ENCODE measurements at regions not wholly inside any gene's neighbourhood (a gene's known extent, or its start where the extent isn't known, plus 50 kb on each side); places are given as distances from the start of the nearest gene placed in this dataset.
"Not testable (repeated sequence)": the region's sequence is repeated elsewhere in the genome, so short reads cannot be mapped to it uniquely, and the experiment has no call there.

- FAIRE-seq (no peak), DNase-seq (ENCODE audit: low spot score in 2 of 2) (no peak)
Observed at GRCh38 chr12:29023436-29024076, 125.5 kb upstream of the FAR2 start.

GRCh38 chr12:29024117-29024516 lies 125.0 kb upstream of the FAR2 start:
- DNase-seq (ENCODE audit: low spot score in 2 of 2) (no peak), FAIRE-seq (no peak)

- DNase-seq (ENCODE audit: low spot score in 2 of 2), result no peak
- FAIRE-seq, result no peak
Observed at GRCh38 chr12:29025937-29026336, 123.1 kb upstream of the FAR2 start.

- no peak for FAIRE-seq
Observed at GRCh38 chr12:29026419-29026818, 122.7 kb upstream of the FAR2 start.

GRCh38 chr12:29029484-29029883 lies 119.6 kb upstream of the FAR2 start:
- FAIRE-seq; DNase-seq (ENCODE audit: low spot score in 2 of 2): not testable (repeated sequence)

More at GRCh38 chr12:29026419-29026818, 122.7 kb upstream of the FAR2 start:
- no peak for DNase-seq (ENCODE audit: low spot score in 2 of 2)

GRCh38 chr12:29030006-29030405 lies 119.1 kb upstream of the FAR2 start:
- DNase-seq (ENCODE audit: low spot score in 2 of 2) (no peak), FAIRE-seq (no peak)

GRCh38 chr12:29032446-29032845 lies 116.6 kb upstream of the FAR2 start:
- no peak for DNase-seq (ENCODE audit: low spot score in 2 of 2)
- FAIRE-seq, result no peak

- DNase-seq (ENCODE audit: low spot score in 2 of 2) (no peak), FAIRE-seq (no peak)
Observed at GRCh38 chr12:29033519-29033918, 115.6 kb upstream of the FAR2 start.

- DNase-seq (ENCODE audit: low spot score in 2 of 2) (no peak), FAIRE-seq (no peak)
Observed at GRCh38 chr12:29035112-29035511, 114.0 kb upstream of the FAR2 start.

- DNase-seq (ENCODE audit: low spot score in 2 of 2) (no peak), FAIRE-seq (no peak)
Observed at GRCh38 chr12:29039013-29039412, 110.1 kb upstream of the FAR2 start.

- DNase-seq (ENCODE audit: low spot score in 2 of 2), result no peak
- FAIRE-seq, result no peak
Observed at GRCh38 chr12:29041621-29042020, 107.5 kb upstream of the FAR2 start.

- no peak for DNase-seq (ENCODE audit: low spot score in 2 of 2)
- FAIRE-seq, result no peak
Observed at GRCh38 chr12:29043069-29043468, 106.0 kb upstream of the FAR2 start.

GRCh38 chr12:29044799-29045198 lies 104.3 kb upstream of the FAR2 start:
- DNase-seq (ENCODE audit: low spot score in 2 of 2), result no peak
- FAIRE-seq, result no peak

- DNase-seq (ENCODE audit: low spot score in 2 of 2) (no peak), FAIRE-seq (no peak)
Observed at GRCh38 chr12:29048787-29049186, 100.3 kb upstream of the FAR2 start.

- DNase-seq (ENCODE audit: low spot score in 2 of 2) (no peak), FAIRE-seq (no peak)
Observed at GRCh38 chr12:29050503-29050902, 98.6 kb upstream of the FAR2 start.

- FAIRE-seq, result no peak
- no peak for DNase-seq (ENCODE audit: low spot score in 2 of 2)
Observed at GRCh38 chr12:29051221-29051620, 97.9 kb upstream of the FAR2 start.

GRCh38 chr12:29053567-29053966 lies 95.5 kb upstream of the FAR2 start:
- DNase-seq (ENCODE audit: low spot score in 2 of 2) (no peak), FAIRE-seq (no peak)

GRCh38 chr12:29054858-29055663 lies 94.0 kb upstream of the FAR2 start:
- no peak for DNase-seq (ENCODE audit: low spot score in 2 of 2)
- FAIRE-seq, result no peak

- DNase-seq (ENCODE audit: low spot score in 2 of 2) (peak; percentile 14 to 49), FAIRE-seq (peak; percentile 99)
Observed at GRCh38 chr12:29066011-29066588, 83.0 kb upstream of the FAR2 start.

GRCh38 chr12:29067430-29067829 lies 81.6 kb upstream of the FAR2 start:
- no peak for DNase-seq (ENCODE audit: low spot score in 2 of 2)
- FAIRE-seq, result no peak

- DNase-seq (ENCODE audit: low spot score in 2 of 2) (no peak), FAIRE-seq (no peak)
Observed at GRCh38 chr12:29070309-29070708, 78.8 kb upstream of the FAR2 start.

GRCh38 chr12:29071099-29071498 lies 78.0 kb upstream of the FAR2 start:
- no peak for DNase-seq (ENCODE audit: low spot score in 2 of 2)

More at GRCh38 chr12:29071099-29071498, 78.0 kb upstream of the FAR2 start:
- no peak for FAIRE-seq

Measured in frontal cortex (tissue), 3 donors.